HG02678 (cell line): ENCODE measurements at regions not wholly inside any gene's neighbourhood (a gene's known extent, or its start where the extent isn't known, plus 50 kb on each side); places are given as distances from the start of the nearest gene placed in this dataset.
"Not testable (repeated sequence)": the region's sequence is repeated elsewhere in the genome, so short reads cannot be mapped to it uniquely, and the experiment has no call there.

Experiments used
- ATAC-seq: cut with Tn5 transposase; IDR thresholded peaks from one replicate; pipeline ENCODE4 v1.9.1; 2021; ENCODE audit warnings: mild to moderate bottlenecking, moderate library complexity; ENCODE audit not compliant: unreplicated experiment

- no peak for ATAC-seq
Measured at GRCh38 chr15:66993874-66994696, 71.3 kb upstream of the SMAD3 start.

GRCh38 chr15:66994927-66995656 lies 70.3 kb upstream of the SMAD3 start:
- ATAC-seq, result no peak

GRCh38 chr15:66996094-66996493 lies 69.3 kb upstream of the SMAD3 start:
- ATAC-seq, result no peak

- no peak for ATAC-seq
Measured at GRCh38 chr15:66997212-66997611, 68.2 kb upstream of the SMAD3 start.

GRCh38 chr15:66998234-66998633 lies 67.2 kb upstream of the SMAD3 start:
- not testable (repeated sequence) for ATAC-seq

GRCh38 chr15:66999046-66999968 lies 66.1 kb upstream of the SMAD3 start:
- no peak for ATAC-seq

GRCh38 chr15:67000896-67001295 lies 64.5 kb upstream of the SMAD3 start:
- ATAC-seq, result no peak

GRCh38 chr15:67002368-67002767 lies 63.0 kb upstream of the SMAD3 start:
- no peak for ATAC-seq

GRCh38 chr15:67003586-67003985 lies 61.8 kb upstream of the SMAD3 start:
- ATAC-seq, result no peak

- ATAC-seq, result no peak
Measured at GRCh38 chr15:67004142-67004541, 61.3 kb upstream of the SMAD3 start.

GRCh38 chr15:67005294-67005996 lies 60.0 kb upstream of the SMAD3 start:
- no peak for ATAC-seq

- no peak for ATAC-seq
Measured at GRCh38 chr15:67006083-67007065, 59.0 kb upstream of the SMAD3 start.

GRCh38 chr15:67009576-67010569 lies 55.5 kb upstream of the SMAD3 start:
- no peak for ATAC-seq

- no peak for ATAC-seq
Measured at GRCh38 chr15:67010898-67011616, 54.3 kb upstream of the SMAD3 start.

GRCh38 chr15:67011617-67012005 lies 53.8 kb upstream of the SMAD3 start:
- ATAC-seq, result no peak

GRCh38 chr15:67013696-67014095 lies 51.7 kb upstream of the SMAD3 start:
- ATAC-seq, result no peak
